HL-60 (cell line): ENCODE measurements at regions not wholly inside any gene's neighbourhood (a gene's known extent, or its start where the extent isn't known, plus 50 kb on each side); places are given as distances from the start of the nearest gene placed in this dataset.

Experiments
- GABPA ChIP-seq: IDR thresholded peaks from 2 replicates; pipeline ENCODE4 v1.6.1; 2012; ENCODE audit warnings: low read depth
- POLR2AphosphoS5 ChIP-seq: IDR thresholded peaks from 2 replicates; pipeline ENCODE4 v1.6.1; 2012; ENCODE audit warnings: low read depth
- SPI1 ChIP-seq: IDR thresholded peaks from 2 replicates; pipeline ENCODE4 v1.6.1; 2012; ENCODE audit warnings: low read depth, mild to moderate bottlenecking, borderline replicate concordance
- TF ChIP-seq, protein P1 (sequence below): IDR thresholded peaks from one replicate; pipeline ENCODE4 v1.5.1; 2011; ENCODE audit warnings: low read length, control low read depth, inconsistent platforms; ENCODE audit not compliant: insufficient read depth
- TF ChIP-seq, protein P2 (sequence below): IDR thresholded peaks from 2 replicates; pipeline ENCODE4 v1.6.1; 2012; ENCODE audit warnings: low read depth; ENCODE audit not compliant: insufficient replicate concordance

DNA sequence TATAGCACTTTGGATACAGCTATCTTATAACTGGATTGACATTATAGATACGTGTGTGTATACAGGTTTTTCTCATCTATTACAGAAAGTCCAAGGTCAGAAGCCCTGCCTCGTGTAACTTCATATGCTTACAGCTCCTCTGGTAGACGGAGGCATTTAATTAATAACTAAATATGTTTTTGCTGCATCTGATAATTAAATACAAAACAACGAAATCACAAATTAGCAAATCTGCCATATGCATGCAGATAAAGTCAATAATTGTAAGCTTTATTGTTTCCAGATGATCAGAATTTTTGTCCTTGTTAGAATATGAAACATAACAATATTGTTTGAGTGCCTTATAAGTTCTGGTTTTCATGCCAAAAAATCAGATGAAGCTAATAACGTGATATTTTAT lies 717.7 kb downstream of the LIG4 start:
- TF ChIP-seq POLR2AphosphoS5, result no peak
- no peak for TF ChIP-seq GABPA
- TF ChIP-seq, protein P1, sequence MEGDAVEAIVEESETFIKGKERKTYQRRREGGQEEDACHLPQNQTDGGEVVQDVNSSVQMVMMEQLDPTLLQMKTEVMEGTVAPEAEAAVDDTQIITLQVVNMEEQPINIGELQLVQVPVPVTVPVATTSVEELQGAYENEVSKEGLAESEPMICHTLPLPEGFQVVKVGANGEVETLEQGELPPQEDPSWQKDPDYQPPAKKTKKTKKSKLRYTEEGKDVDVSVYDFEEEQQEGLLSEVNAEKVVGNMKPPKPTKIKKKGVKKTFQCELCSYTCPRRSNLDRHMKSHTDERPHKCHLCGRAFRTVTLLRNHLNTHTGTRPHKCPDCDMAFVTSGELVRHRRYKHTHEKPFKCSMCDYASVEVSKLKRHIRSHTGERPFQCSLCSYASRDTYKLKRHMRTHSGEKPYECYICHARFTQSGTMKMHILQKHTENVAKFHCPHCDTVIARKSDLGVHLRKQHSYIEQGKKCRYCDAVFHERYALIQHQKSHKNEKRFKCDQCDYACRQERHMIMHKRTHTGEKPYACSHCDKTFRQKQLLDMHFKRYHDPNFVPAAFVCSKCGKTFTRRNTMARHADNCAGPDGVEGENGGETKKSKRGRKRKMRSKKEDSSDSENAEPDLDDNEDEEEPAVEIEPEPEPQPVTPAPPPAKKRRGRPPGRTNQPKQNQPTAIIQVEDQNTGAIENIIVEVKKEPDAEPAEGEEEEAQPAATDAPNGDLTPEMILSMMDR, result no peak
- TF ChIP-seq, protein P2, sequence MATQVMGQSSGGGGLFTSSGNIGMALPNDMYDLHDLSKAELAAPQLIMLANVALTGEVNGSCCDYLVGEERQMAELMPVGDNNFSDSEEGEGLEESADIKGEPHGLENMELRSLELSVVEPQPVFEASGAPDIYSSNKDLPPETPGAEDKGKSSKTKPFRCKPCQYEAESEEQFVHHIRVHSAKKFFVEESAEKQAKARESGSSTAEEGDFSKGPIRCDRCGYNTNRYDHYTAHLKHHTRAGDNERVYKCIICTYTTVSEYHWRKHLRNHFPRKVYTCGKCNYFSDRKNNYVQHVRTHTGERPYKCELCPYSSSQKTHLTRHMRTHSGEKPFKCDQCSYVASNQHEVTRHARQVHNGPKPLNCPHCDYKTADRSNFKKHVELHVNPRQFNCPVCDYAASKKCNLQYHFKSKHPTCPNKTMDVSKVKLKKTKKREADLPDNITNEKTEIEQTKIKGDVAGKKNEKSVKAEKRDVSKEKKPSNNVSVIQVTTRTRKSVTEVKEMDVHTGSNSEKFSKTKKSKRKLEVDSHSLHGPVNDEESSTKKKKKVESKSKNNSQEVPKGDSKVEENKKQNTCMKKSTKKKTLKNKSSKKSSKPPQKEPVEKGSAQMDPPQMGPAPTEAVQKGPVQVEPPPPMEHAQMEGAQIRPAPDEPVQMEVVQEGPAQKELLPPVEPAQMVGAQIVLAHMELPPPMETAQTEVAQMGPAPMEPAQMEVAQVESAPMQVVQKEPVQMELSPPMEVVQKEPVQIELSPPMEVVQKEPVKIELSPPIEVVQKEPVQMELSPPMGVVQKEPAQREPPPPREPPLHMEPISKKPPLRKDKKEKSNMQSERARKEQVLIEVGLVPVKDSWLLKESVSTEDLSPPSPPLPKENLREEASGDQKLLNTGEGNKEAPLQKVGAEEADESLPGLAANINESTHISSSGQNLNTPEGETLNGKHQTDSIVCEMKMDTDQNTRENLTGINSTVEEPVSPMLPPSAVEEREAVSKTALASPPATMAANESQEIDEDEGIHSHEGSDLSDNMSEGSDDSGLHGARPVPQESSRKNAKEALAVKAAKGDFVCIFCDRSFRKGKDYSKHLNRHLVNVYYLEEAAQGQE, result no peak
- TF ChIP-seq SPI1, result no peak
